ENCODE measurements at regions not wholly inside any gene's neighbourhood (a gene's known extent, or its start where the extent isn't known, plus 50 kb on each side); places are given as distances from the start of the nearest gene placed in this dataset.

DNA sequence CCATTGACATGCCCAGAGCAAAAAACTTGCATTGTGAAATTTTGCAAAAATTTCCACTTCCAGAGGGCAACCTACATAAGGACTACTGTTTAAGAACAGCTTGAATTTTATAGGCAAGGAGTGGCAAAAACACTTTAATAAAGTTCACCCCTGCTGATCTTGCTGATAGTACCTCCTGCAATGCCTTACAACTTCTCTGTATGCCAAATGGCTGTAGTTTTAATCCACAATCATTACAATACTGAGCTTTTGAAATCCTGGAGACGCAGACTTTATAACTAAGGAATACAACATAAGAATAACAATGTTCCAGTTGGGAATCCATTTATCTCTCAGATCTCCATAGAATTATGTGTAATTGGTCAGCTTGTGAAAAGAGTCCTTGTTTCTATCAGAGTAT, 247.5 kb downstream of the KCNJ3 start:
- TF ChIP-seq CREB1 (IDR thresholded peaks at IDR 0.05) (no peak), NANOG (IDR thresholded peaks at IDR 0.05; ENCODE audit: insufficient read depth, low read depth, low read length, poor library complexity, severe bottlenecking) (peak; percentile 61)

More for the DNA sequence above, 247.5 kb downstream of the KCNJ3 start:
- whole genome bisulfite sequencing, 2 experiments (ENCODE audit: extremely low coverage in 1 of 2, insufficient coverage in 1 of 2, insufficient read length in 1 of 2, insufficient replicate concordance in 2 of 2, low coverage in 1 of 2, low lambda C conversion rate in 2 of 2, missing lambda C conversion rate in 1 of 2), result 74% methylated on average over 1 of the region's 1 CpG; no CpG with 5 or more reads in 1 of the 2 experiments
- Histone ChIP-seq H3K36me3 (ENCODE audit: control insufficient read depth in 2 of 4, insufficient read depth in 4 of 4, low read length in 3 of 4) (no peaks in the 10 kb centered on the region), H3K18ac (ENCODE audit: extremely low read depth, low read length) (no peak overlapping the region), H3K27ac (ENCODE audit: low read depth, low read length) (no peak overlapping the region), H4K91ac (replicated peaks; ENCODE audit: insufficient read length, low read length) (no peak overlapping the region), H2BK120ac (replicated peaks; ENCODE audit: low read depth, low read length) (no peak overlapping the region), H3K4me2 (ENCODE audit: insufficient read depth in 1 of 2, low read depth in 2 of 2, low read length in 2 of 2) (no peak overlapping the region), H2BK5ac (ENCODE audit: low read depth, low read length) (no peak overlapping the region), H4K5ac (ENCODE audit: insufficient read length, low read depth, low read length) (no peak overlapping the region), H3K4me3 (ENCODE audit: extremely low read depth in 1 of 4, insufficient read depth in 2 of 4, low read depth in 3 of 4, low read length in 4 of 4) (no peak overlapping the region), H3K23ac (ENCODE audit: insufficient read length) (no peak overlapping the region), H3K23me2 (ENCODE audit: low read depth, low read length) (no peaks in the 10 kb centered on the region), H3K79me2 (ENCODE audit: control insufficient read depth in 1 of 2, insufficient read depth in 2 of 2, low read length in 2 of 2) (no peaks in the 10 kb centered on the region), H3K56ac (replicated peaks; ENCODE audit: insufficient read length, low read depth, low read length) (no peak overlapping the region), H2AFZ (ENCODE audit: low read length) (no peak overlapping the region), H3K9me3 (ENCODE audit: insufficient read depth in 2 of 2, low read depth in 1 of 2, low read length in 1 of 2) (no peaks in the 10 kb centered on the region), H3K79me1 (ENCODE audit: low read depth, low read length) (no peaks in the 10 kb centered on the region), H4K8ac (ENCODE audit: extremely low read depth, insufficient read depth, low read length) (no peak overlapping the region), H2BK20ac (ENCODE audit: low read length) (no peak overlapping the region), H3K14ac (ENCODE audit: insufficient read length) (no peak overlapping the region), H4K20me1 (replicated peaks in 1 of 2; ENCODE audit: control insufficient read depth in 1 of 2, insufficient read depth in 2 of 2, low read length in 2 of 2) (no peaks in the 10 kb centered on the region), H2BK15ac (ENCODE audit: low read length) (no peak overlapping the region), H3K4ac (replicated peaks; ENCODE audit: insufficient read length, low read depth, low read length) (no peak overlapping the region), H2AK5ac (ENCODE audit: low read depth, low read length) (no peak overlapping the region), H3K4me1 (replicated peaks in 1 of 4; ENCODE audit: control insufficient read depth in 3 of 4, insufficient read depth in 4 of 4, low read length in 3 of 4) (no peaks in the 10 kb centered on the region), H3K27me3 (replicated peaks in 1 of 4; ENCODE audit: control insufficient read depth in 3 of 4, extremely low read depth in 1 of 4, insufficient read depth in 3 of 4, low read length in 3 of 4) (no peaks in the 10 kb centered on the region; a peak in 2 of 7 replicates), H3K9ac (replicated peaks in 1 of 4; ENCODE audit: extremely low read depth in 1 of 4, low read depth in 3 of 4, low read length in 3 of 4) (no peak overlapping the region), H2BK12ac (ENCODE audit: low read depth, low read length) (no peak overlapping the region)
- POLR2A ChIA-PET (ENCODE audit: partially characterized antibody), result no interaction called here
- CTCF ChIA-PET (ENCODE audit: partially characterized antibody), result interaction anchor here (1.3 kb wide), 1 partner anchor 14 kb away, joined by 3 read pairs; no protein-coding TSS in a partner anchor
- no peak for DNase-seq (ENCODE audit: low read depth in 1 of 2, low spot score in 2 of 2)
- no peak for FAIRE-seq

All from H1 (cell line).